A673 (cell line): ENCODE measurements at regions not wholly inside any gene's neighbourhood (a gene's known extent, or its start where the extent isn't known, plus 50 kb on each side); places are given as distances from the start of the nearest gene placed in this dataset.

Experiments
- BruUV-seq: library from RNA; stranded (reverse); fragments of 400-500 nt; replicated peaks from 2 replicates; lab custom pipeline; 2021; lab: Mats Ljungman, UMichigan
- CTCF ChIA-PET: fragments of 300-600 bp; sonication (Branson Sonifier 250); formaldehyde crosslinking; loops from one replicate; lab custom pipeline; 2022; ENCODE audit warnings: antibody characterized with exemption; lab: Charles Lee
- POLR2A ChIA-PET: fragments of 300-600 bp; sonication (Branson Sonifier 250); formaldehyde crosslinking; loops from one replicate; lab custom pipeline; 2022; ENCODE audit warnings: antibody characterized with exemption; ENCODE audit not compliant: low non-redundant PET; lab: Charles Lee
- DNase-seq: peaks from one replicate; pipeline ENCODE4 v3.0.0-alpha.2; 2015; ENCODE audit warnings: low spot score
- H3K27ac ChIP-seq: fragments of 200-600 bp; sonication (generic); 2 replicates; pipeline ENCODE4 v1.5.1; 2016; ENCODE audit warnings: mixed run types, low read depth, mild to moderate bottlenecking, mixed read lengths, antibody characterized with exemption, low read length; ENCODE audit not compliant: poor library complexity, severe bottlenecking
- H3K27me3 ChIP-seq: fragments of 200-600 bp; sonication (generic); replicated peaks from 2 replicates; pipeline ENCODE4 v1.6.1; 2017; ENCODE audit warnings: mixed run types, low read depth, mild to moderate bottlenecking, mixed read lengths, antibody characterized with exemption, low read length; ENCODE audit not compliant: insufficient read depth, poor library complexity
- H3K36me3 ChIP-seq: fragments of 200-600 bp; sonication (generic); 2 replicates; pipeline ENCODE4 v1.6.1; 2016; ENCODE audit warnings: mixed run types, mild to moderate bottlenecking, mixed read lengths, antibody characterized with exemption, low read length; ENCODE audit not compliant: insufficient read depth, poor library complexity, severe bottlenecking
- H3K4me1 ChIP-seq: fragments of 200-600 bp; sonication (generic); 2 replicates; pipeline ENCODE4 v1.6.1; 2017; ENCODE audit warnings: mixed run types, mild to moderate bottlenecking, mixed read lengths, antibody characterized with exemption, low read length; ENCODE audit not compliant: insufficient read depth, poor library complexity, severe bottlenecking
- H3K4me3 ChIP-seq: fragments of 200-600 bp; sonication (generic); 2 replicates; pipeline ENCODE4 v1.5.1; 2016; ENCODE audit warnings: low read depth, mixed run types, mild to moderate bottlenecking, mixed read lengths, low read length; ENCODE audit not compliant: poor library complexity, severe bottlenecking
- H3K9me3 ChIP-seq: fragments of 200-600 bp; sonication (generic); 2 replicates; pipeline ENCODE4 v1.6.1; 2016; ENCODE audit warnings: mixed run types, low read depth, mild to moderate bottlenecking, mixed read lengths, antibody characterized with exemption, low read length; ENCODE audit not compliant: poor library complexity, severe bottlenecking
- CTCF ChIP-seq: fragments of 300-800, 200-600 bp; sonication (generic); conservative IDR thresholded peaks from 2 replicates; pipeline ENCODE4 v1.5.1; 2017; ENCODE audit warnings: low read depth, mild to moderate bottlenecking, antibody characterized with exemption, low read length, moderate library complexity, mixed read lengths
- EZH2 ChIP-seq: fragments of 200-600 bp; sonication (generic); IDR thresholded peaks from 2 replicates; pipeline ENCODE4 v1.6.1; 2017; ENCODE audit warnings: borderline replicate concordance, low read depth, mild to moderate bottlenecking, mixed read lengths, antibody characterized with exemption, low read length; ENCODE audit not compliant: poor library complexity, severe bottlenecking
- intact Hi-C: fragments of 100-400 bp; cut with micrococcal nuclease; formaldehyde crosslinking; loops from one replicate; pipeline ENCODE4 v1.10.0; 2022; ENCODE audit not compliant: unreplicated experiment

DNA sequence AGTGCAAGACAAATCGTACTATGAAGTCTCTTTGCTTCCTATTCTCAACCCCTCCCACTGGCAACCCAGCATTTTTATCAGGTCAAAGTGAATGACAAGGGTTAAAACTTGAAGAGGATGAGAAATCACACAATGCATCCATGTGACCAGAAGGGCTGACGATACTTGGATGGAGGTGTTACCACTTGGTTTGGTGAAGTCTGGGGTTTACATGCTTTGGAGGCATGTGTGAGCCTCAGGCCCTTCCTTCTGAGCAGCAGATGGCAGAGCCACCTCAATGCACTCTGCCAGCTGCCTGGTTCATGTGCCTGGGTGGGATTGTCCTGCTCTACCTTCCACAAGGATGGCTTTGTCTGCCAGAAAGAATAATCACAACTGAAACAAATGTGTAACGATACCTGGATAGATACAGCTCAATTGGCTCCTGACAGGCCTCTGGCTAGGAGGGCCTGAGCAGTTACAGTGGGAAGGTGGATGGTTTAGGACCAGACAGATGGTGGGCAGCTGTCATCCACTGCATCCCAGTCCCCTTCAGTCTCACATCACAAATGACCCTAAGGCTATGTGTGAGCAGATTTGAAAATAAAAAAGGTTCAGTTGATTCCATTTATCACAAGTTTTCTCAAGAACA lies 51.5 kb upstream of the CNIH3 start:
- ChIA-PET POLR2A (no interaction called here), CTCF (no interaction called here)
- no peak overlapping the region for H3K4me3 ChIP-seq
- H3K36me3 ChIP-seq = no peaks in the 10 kb centered on the region
- BruUV-seq = no TSS peak
- no peak for DNase-seq
- no peaks in the 10 kb centered on the region for H3K27me3 ChIP-seq
- TF ChIP-seq CTCF (no peak), EZH2 (no peak)
- H3K4me1 ChIP-seq = no peaks in the 10 kb centered on the region
- intact Hi-C loops = no loop called here
- no peak overlapping the region for H3K27ac ChIP-seq
- no peaks in the 10 kb centered on the region for H3K9me3 ChIP-seq

- Histone ChIP-seq H3K27ac (no peak overlapping the region), H3K4me3 (no peak overlapping the region), H3K27me3 (no peaks in the 10 kb centered on the region), H3K4me1 (no peaks in the 10 kb centered on the region), H3K36me3 (no peaks in the 10 kb centered on the region), H3K9me3 (no peaks in the 10 kb centered on the region)
- ChIA-PET POLR2A (no interaction called here), CTCF (no interaction called here)
- intact Hi-C loops = no loop called here
- no TSS peak for BruUV-seq
- TF ChIP-seq EZH2 (no peak), CTCF (no peak)
- peak; percentile 49 for DNase-seq
Measured at GRCh38 chr1:224565186-224565585, 50.9 kb upstream of the CNIH3 start.

GRCh38 chr1:224565611-224566406 lies 50.3 kb upstream of the CNIH3 start:
- ChIA-PET CTCF (no interaction called here), POLR2A (no interaction called here)
- H3K27me3 ChIP-seq = no peaks in the 10 kb centered on the region
- BruUV-seq = no TSS peak
- no peak for TF ChIP-seq CTCF
- TF ChIP-seq EZH2 = no peak
- H3K4me3 ChIP-seq = no peak overlapping the region
- DNase-seq = no peak
- H3K27ac ChIP-seq = no peak overlapping the region
- intact Hi-C loops = no loop called here
- no peaks in the 10 kb centered on the region for H3K4me1 ChIP-seq
- H3K9me3 ChIP-seq = no peaks in the 10 kb centered on the region
- no peaks in the 10 kb centered on the region for H3K36me3 ChIP-seq
